NCI-H69 (cell line): ENCODE measurements at regions not wholly inside any gene's neighbourhood (a gene's known extent, or its start where the extent isn't known, plus 50 kb on each side); places are given as distances from the start of the nearest gene placed in this dataset.
"Not testable (repeated sequence)": the region's sequence is repeated elsewhere in the genome, so short reads cannot be mapped to it uniquely, and the experiment has no call there.

Experiments
- DNase-seq: peaks from one replicate; lab custom pipeline; 2025; lab: John Stamatoyannopoulos, UW

- no peak for DNase-seq
Measured at GRCh38 chr11:56876621-56877275, 112.0 kb upstream of the OR5AK2 start.

- no peak for DNase-seq
Measured at GRCh38 chr11:56855217-56855616, 106.7 kb upstream of the OR9G4 start.

- no peak for DNase-seq
Measured at GRCh38 chr11:56852131-56852530, 103.6 kb upstream of the OR9G4 start.

GRCh38 chr11:56849852-56850251, 101.4 kb upstream of the OR9G4 start:
- DNase-seq, result no peak

- no peak for DNase-seq
Measured at GRCh38 chr11:56849250-56849649, 100.8 kb upstream of the OR9G4 start.

GRCh38 chr11:56848141-56848809, 99.8 kb upstream of the OR9G4 start:
- no peak for DNase-seq

- DNase-seq, result no peak
Measured at GRCh38 chr11:56846631-56847576, 98.4 kb upstream of the OR9G4 start.

GRCh38 chr11:56845121-56845732, 96.7 kb upstream of the OR9G4 start:
- DNase-seq, result no peak

- DNase-seq, result no peak
Measured at GRCh38 chr11:56843816-56844215, 95.3 kb upstream of the OR9G4 start.

- DNase-seq, result no peak
Measured at GRCh38 chr11:56842814-56843794, 94.6 kb upstream of the OR9G4 start.

GRCh38 chr11:56841210-56841810, 92.8 kb upstream of the OR9G4 start:
- peak; percentile 43 for DNase-seq

- not testable (repeated sequence) for DNase-seq
Measured at GRCh38 chr11:56827357-56827756, 78.9 kb upstream of the OR9G4 start.

- DNase-seq, result no peak
Measured at GRCh38 chr11:56819916-56820315, 71.4 kb upstream of the OR9G4 start.

GRCh38 chr11:56817661-56818060, 69.2 kb upstream of the OR9G4 start:
- no peak for DNase-seq

GRCh38 chr11:56816259-56816658, 67.8 kb upstream of the OR9G4 start:
- no peak for DNase-seq

GRCh38 chr11:56808326-56808725, 59.8 kb upstream of the OR9G4 start:
- DNase-seq, result no peak

GRCh38 chr11:56799691-56800210, 51.3 kb upstream of the OR9G4 start:
- DNase-seq, result no peak
